CD14-positive monocyte (primary cell): ENCODE measurements at regions not wholly inside any gene's neighbourhood (a gene's known extent, or its start where the extent isn't known, plus 50 kb on each side); places are given as distances from the start of the nearest gene placed in this dataset.

Experiments
- DNase-seq, 3 donors: peaks; one replicate each; pipeline ENCODE4 v3.0.0-alpha.2; 2011 to 2022
- H2AFZ ChIP-seq: 2 replicates; pipeline ENCODE4 v1.6.0; 2012; ENCODE audit warnings: mild to moderate bottlenecking, low read depth, low read length, inconsistent platforms; ENCODE audit not compliant: insufficient read depth, poor library complexity, severe bottlenecking
- H3K27ac ChIP-seq, 2 donors: 1 replicate in 1 of 2; 2 replicates in 1 of 2; pipeline ENCODE4 v1.5.1; 2012 to 2013; ENCODE audit warnings: low read length in 2 of 2, control low read depth in 1 of 2, inconsistent platforms in 1 of 2, low read depth in 1 of 2, mild to moderate bottlenecking in 1 of 2
- H3K27me3 ChIP-seq, 2 donors: one replicate each; pipeline versions ENCODE4 v1.6.0 to v1.6.1; 2011 to 2013; ENCODE audit warnings: low read length in 2 of 2; ENCODE audit not compliant: control insufficient read depth in 2 of 2, insufficient read depth in 2 of 2
- H3K36me3 ChIP-seq, 2 donors: replicated peaks in 1 of 2; 1 replicate in 1 of 2; 2 replicates in 1 of 2; pipeline versions ENCODE4 v1.5.1 to v1.6.1; 2012 to 2013; ENCODE audit warnings: low read length in 2 of 2, control low read depth in 1 of 2, inconsistent platforms in 1 of 2, mild to moderate bottlenecking in 1 of 2; ENCODE audit not compliant: insufficient read depth in 2 of 2, control insufficient read depth in 1 of 2
- H3K4me1 ChIP-seq, 2 donors: 1 replicate in 1 of 2; 2 replicates in 1 of 2; pipeline versions ENCODE4 v1.5.1 to v1.6.1; 2012 to 2013; ENCODE audit warnings: low read length in 2 of 2, control low read depth in 1 of 2, inconsistent platforms in 1 of 2, mild to moderate bottlenecking in 1 of 2, moderate library complexity in 1 of 2; ENCODE audit not compliant: insufficient read depth in 2 of 2, control insufficient read depth in 1 of 2
- H3K4me2 ChIP-seq: replicated peaks from 2 replicates; pipeline ENCODE3; 2012; ENCODE audit warnings: low read length, moderate library complexity, mild to moderate bottlenecking; ENCODE audit not compliant: poor library complexity, severe bottlenecking; ENCODE audit errors: extremely low read depth
- H3K4me3 ChIP-seq, 3 experiments: fragments of 200-600 bp in 1 of 3; sonication (generic) in 1 of 3; replicated peaks in 1 of 3; 1 replicate in 2 of 3; 2 replicates in 1 of 3; pipeline ENCODE4 v1.5.1; 2011 to 2013; ENCODE audit warnings: low read length in 3 of 3, mild to moderate bottlenecking in 3 of 3, control low read depth in 2 of 3, low read depth in 2 of 3, inconsistent platforms in 1 of 3, moderate library complexity in 1 of 3
- H3K79me2 ChIP-seq: 2 replicates; pipeline ENCODE4 v1.6.0; 2012; ENCODE audit warnings: mild to moderate bottlenecking, control low read depth, inconsistent platforms, low read length, moderate library complexity; ENCODE audit not compliant: insufficient read depth
- H3K9ac ChIP-seq: 2 replicates; pipeline ENCODE4 v1.6.0; 2017; ENCODE audit warnings: low read length, mild to moderate bottlenecking; ENCODE audit not compliant: insufficient read depth, poor library complexity, severe bottlenecking
- H3K9me3 ChIP-seq, 2 donors: replicated peaks in 1 of 2; 1 replicate in 1 of 2; 2 replicates in 1 of 2; pipeline versions ENCODE4 v1.5.1 to v1.6.1; 2012 to 2013; ENCODE audit warnings: low read length in 2 of 2, control low read depth in 1 of 2; ENCODE audit not compliant: control insufficient read depth in 1 of 2, insufficient read depth in 1 of 2
- H4K20me1 ChIP-seq: 2 replicates; pipeline ENCODE4 v1.6.0; 2012; ENCODE audit warnings: mild to moderate bottlenecking, low read length, control low read depth, moderate library complexity; ENCODE audit not compliant: insufficient read depth
- H3K27ac Mint-ChIP-seq, 7 donors: one replicate each; pipeline ENCODE4 v1.8.0; 2020; ENCODE audit warnings: mild to moderate bottlenecking in 7 of 7, mixed read lengths in 7 of 7, moderate library complexity in 6 of 7, inconsistent platforms in 2 of 7
- H3K27me3 Mint-ChIP-seq, 3 donors: one replicate each; pipeline ENCODE4 v1.8.0; 2021 to 2022; ENCODE audit warnings: low read depth in 3 of 3, mild to moderate bottlenecking in 3 of 3, mixed read lengths in 3 of 3, moderate library complexity in 3 of 3, inconsistent platforms in 1 of 3
- H3K36me3 Mint-ChIP-seq, 2 donors: one replicate each; pipeline ENCODE4 v1.8.0; 2020; ENCODE audit warnings: mixed read lengths in 2 of 2, inconsistent platforms in 1 of 2, mild to moderate bottlenecking in 1 of 2
- H3K4me1 Mint-ChIP-seq: one replicate; pipeline ENCODE4 v1.8.0; 2020; ENCODE audit warnings: mild to moderate bottlenecking, mixed read lengths
- H3K4me3 Mint-ChIP-seq, 2 donors: one replicate each; pipeline ENCODE4 v1.8.0; 2020; ENCODE audit warnings: mild to moderate bottlenecking in 2 of 2, mixed read lengths in 2 of 2, moderate library complexity in 1 of 2
- H3K9me3 Mint-ChIP-seq, 7 donors: one replicate each; pipeline ENCODE4 v1.8.0; 2020 to 2022; ENCODE audit warnings: mixed read lengths in 7 of 7, mild to moderate bottlenecking in 6 of 7, moderate library complexity in 6 of 7, inconsistent platforms in 2 of 7
- WGBS: methylation state at CpG from one replicate; pipeline ENCODE4 v1.1.5; 2013; ENCODE audit warnings: missing lambda C conversion rate; ENCODE audit not compliant: insufficient coverage; 5-methylcytosine and 5-hydroxymethylcytosine counted together
- intact Hi-C, 2 donors: fragments of 100-400 bp; cut with micrococcal nuclease; formaldehyde crosslinking; loops; one replicate each; pipeline versions ENCODE4 v1.15.0 to v1.15.1; 2023
- TF ChIP-seq, protein P1 (sequence below): fragments of 200-600 bp; IDR thresholded peaks from one replicate; pipeline ENCODE4 v1.8.0; 2022; ENCODE audit warnings: antibody characterized with exemption, mild to moderate bottlenecking

DNA sequence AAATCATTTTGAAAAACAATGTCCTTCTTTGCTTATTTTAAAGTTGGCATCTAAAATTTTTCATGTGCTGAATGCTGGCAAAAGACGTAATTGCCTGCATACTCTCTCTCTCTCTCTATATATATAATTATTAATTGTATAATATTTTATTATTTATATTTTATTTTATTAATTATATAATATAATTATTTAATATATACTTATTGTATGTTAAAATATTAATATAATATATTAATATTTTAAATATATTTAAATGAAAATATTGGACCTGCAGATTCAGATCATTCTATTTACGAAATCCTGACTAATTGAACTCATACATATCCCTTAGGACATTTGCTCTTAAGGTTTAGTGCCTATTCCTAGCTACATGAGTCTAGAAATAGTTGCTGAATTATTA, 144.7 kb upstream of the VCX start:
- Histone ChIP-seq H2AFZ (no peak overlapping the region), H3K27ac (no peak overlapping the region), H3K79me2 (no peaks in the 10 kb centered on the region), H3K4me3 (no peak overlapping the region), H3K9me3 (peaks cover 0 to 3% of the 10 kb centered on the region in 2 donors), H3K4me2 (no peak overlapping the region), H3K36me3 (no peaks in the 10 kb centered on the region), H3K9ac (no peak overlapping the region), H4K20me1 (no peaks in the 10 kb centered on the region), H3K27me3 (no peaks in the 10 kb centered on the region), H3K4me1 (no peaks in the 10 kb centered on the region)
- H3K4me1 Mint-ChIP-seq, result no peaks in the 10 kb centered on the region
- DNase-seq, result no peak
- no peaks in the 10 kb centered on the region for H3K36me3 Mint-ChIP-seq
- H3K27me3 Mint-ChIP-seq, result no peaks in the 10 kb centered on the region
- TF ChIP-seq, protein P1, sequence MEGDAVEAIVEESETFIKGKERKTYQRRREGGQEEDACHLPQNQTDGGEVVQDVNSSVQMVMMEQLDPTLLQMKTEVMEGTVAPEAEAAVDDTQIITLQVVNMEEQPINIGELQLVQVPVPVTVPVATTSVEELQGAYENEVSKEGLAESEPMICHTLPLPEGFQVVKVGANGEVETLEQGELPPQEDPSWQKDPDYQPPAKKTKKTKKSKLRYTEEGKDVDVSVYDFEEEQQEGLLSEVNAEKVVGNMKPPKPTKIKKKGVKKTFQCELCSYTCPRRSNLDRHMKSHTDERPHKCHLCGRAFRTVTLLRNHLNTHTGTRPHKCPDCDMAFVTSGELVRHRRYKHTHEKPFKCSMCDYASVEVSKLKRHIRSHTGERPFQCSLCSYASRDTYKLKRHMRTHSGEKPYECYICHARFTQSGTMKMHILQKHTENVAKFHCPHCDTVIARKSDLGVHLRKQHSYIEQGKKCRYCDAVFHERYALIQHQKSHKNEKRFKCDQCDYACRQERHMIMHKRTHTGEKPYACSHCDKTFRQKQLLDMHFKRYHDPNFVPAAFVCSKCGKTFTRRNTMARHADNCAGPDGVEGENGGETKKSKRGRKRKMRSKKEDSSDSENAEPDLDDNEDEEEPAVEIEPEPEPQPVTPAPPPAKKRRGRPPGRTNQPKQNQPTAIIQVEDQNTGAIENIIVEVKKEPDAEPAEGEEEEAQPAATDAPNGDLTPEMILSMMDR, result no peak
- WGBS, result no CpG with 5 or more reads among the region's 2 CpGs
- intact Hi-C loops, result no loop called here
- H3K27ac Mint-ChIP-seq, result no peak overlapping the region
- H3K9me3 Mint-ChIP-seq, result peaks cover 0 to 4% (median 2%) of the 10 kb centered on the region in 7 donors
- no peak overlapping the region for H3K4me3 Mint-ChIP-seq

DNA sequence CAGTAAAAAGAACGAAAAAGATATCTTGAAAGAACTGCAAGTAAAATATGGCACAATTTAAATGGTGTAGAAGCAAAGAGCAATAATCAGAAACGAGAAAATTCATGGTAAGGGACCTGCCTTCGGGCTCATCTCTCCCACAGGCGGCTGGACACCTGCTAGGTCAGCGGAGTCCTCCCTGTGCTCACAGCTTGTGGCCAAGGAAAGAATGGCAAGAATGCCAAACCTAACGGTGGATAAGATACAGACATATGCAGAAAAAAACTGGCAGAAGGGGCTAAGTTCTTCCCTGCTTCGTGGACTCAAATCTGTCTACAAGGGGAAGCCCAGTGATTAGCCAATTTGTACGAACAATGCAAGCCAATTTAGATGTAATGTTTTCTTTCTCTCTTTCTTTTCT, 152.1 kb upstream of the VCX start:
- Histone ChIP-seq H3K4me3 (no peak overlapping the region), H3K27ac (no peak overlapping the region), H3K27me3 (no peaks in the 10 kb centered on the region), H2AFZ (no peak overlapping the region), H3K4me2 (no peak overlapping the region), H4K20me1 (no peaks in the 10 kb centered on the region), H3K36me3 (no peaks in the 10 kb centered on the region), H3K9me3 (no peaks in the 10 kb centered on the region), H3K4me1 (no peaks in the 10 kb centered on the region), H3K9ac (no peak overlapping the region), H3K79me2 (no peaks in the 10 kb centered on the region)
- Mint-ChIP-seq H3K9me3 (peaks cover 0 to 4% (median 2%) of the 10 kb centered on the region in 7 donors), H3K4me3 (no peak overlapping the region), H3K36me3 (no peaks in the 10 kb centered on the region), H3K27ac (no peak overlapping the region), H3K4me1 (no peaks in the 10 kb centered on the region), H3K27me3 (peaks cover 0 to 1% (median 0%) of the 10 kb centered on the region in 3 donors)
- 40% methylated on average over 2 of the region's 8 CpGs for WGBS
- TF ChIP-seq, protein P1, result no peak
- no peak for DNase-seq
- intact Hi-C loops, result no loop called here
